ENCODE measurements at regions not wholly inside any gene's neighbourhood (a gene's known extent, or its start where the extent isn't known, plus 50 kb on each side); places are given as distances from the start of the nearest gene placed in this dataset.

DNA sequence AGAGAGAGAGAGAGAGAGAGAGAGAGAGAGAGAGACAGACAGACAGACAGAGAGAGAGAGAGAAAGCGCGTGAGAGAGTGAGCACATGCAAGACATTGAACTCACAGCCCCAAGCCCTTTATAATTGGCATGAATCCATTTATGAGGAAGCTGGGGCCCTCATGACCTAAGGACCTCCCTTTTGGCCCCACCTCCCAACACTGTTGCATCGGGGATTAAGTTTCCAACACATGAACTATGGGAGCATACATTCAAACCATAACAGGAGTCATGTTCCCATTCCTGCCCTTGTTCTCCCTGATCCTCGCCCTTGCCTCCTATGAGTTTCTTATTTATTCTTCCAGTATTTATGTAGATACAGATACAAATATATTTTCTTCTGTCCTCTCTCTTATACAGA lies 269.8 kb upstream of the ARX start:
- intact Hi-C loops (cut with DNase I), result no loop called here

DNA sequence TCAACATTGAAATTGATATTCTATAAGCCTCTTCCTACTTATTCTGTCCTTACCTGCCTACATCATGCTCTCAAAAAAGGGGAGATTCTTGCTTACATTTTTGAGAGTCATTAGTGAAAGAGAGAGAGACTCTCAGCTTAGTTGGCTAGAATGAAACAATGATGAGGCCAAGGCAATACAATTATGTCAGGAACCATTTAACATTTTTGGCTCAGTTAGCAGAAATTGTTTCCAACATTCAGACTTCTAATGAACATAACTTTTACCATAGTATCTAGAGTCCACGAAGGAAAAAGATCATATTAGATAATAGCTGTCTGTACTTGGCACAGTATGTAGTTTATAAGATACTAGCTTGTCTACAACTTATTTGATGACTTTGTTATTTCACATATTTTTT lies 263.7 kb upstream of the ARX start:
- Histone ChIP-seq H3K4me1 (replicated peaks in 1 of 2) (no peaks in the 10 kb centered on the region), H3K27me3 (peaks cover 4% of the 10 kb centered on the region), H3K4me3 (no peak overlapping the region), H3K27ac (no peak overlapping the region), H3K36me3 (replicated peaks in 1 of 2) (no peaks in the 10 kb centered on the region), H3K9me3 (replicated peaks in 1 of 3) (no peaks in the 10 kb centered on the region)
- WGBS, 4 donors, result 28 to 45% (median 41%) methylated on average over 1 of the region's 1 CpG
- intact Hi-C loops (cut with DNase I), result no loop called here
- TF ChIP-seq, protein P1, sequence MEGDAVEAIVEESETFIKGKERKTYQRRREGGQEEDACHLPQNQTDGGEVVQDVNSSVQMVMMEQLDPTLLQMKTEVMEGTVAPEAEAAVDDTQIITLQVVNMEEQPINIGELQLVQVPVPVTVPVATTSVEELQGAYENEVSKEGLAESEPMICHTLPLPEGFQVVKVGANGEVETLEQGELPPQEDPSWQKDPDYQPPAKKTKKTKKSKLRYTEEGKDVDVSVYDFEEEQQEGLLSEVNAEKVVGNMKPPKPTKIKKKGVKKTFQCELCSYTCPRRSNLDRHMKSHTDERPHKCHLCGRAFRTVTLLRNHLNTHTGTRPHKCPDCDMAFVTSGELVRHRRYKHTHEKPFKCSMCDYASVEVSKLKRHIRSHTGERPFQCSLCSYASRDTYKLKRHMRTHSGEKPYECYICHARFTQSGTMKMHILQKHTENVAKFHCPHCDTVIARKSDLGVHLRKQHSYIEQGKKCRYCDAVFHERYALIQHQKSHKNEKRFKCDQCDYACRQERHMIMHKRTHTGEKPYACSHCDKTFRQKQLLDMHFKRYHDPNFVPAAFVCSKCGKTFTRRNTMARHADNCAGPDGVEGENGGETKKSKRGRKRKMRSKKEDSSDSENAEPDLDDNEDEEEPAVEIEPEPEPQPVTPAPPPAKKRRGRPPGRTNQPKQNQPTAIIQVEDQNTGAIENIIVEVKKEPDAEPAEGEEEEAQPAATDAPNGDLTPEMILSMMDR (IDR thresholded peaks at IDR 0.05), result no peak
- no peak for TF ChIP-seq POLR2A (IDR thresholded peaks at IDR 0.05)
- no peak for DNase-seq

More for the DNA sequence above, 269.8 kb upstream of the ARX start:
- TF ChIP-seq POLR2A (IDR thresholded peaks at IDR 0.05), result no peak
- TF ChIP-seq, protein P1 (IDR thresholded peaks at IDR 0.05), result no peak
- 80 to 89% (median 87%) methylated on average over 4 of the region's 4 CpGs for WGBS, 4 donors
- H3K9me3 ChIP-seq (replicated peaks in 1 of 3), result no peaks in the 10 kb centered on the region
- no peak overlapping the region for H3K27ac ChIP-seq
- H3K27me3 ChIP-seq, result no peaks in the 10 kb centered on the region
- no peaks in the 10 kb centered on the region for H3K36me3 ChIP-seq (replicated peaks in 1 of 2)
- DNase-seq, result no peak
- H3K4me1 ChIP-seq (replicated peaks in 1 of 2), result no peaks in the 10 kb centered on the region
- no peak overlapping the region for H3K4me3 ChIP-seq

DNA sequence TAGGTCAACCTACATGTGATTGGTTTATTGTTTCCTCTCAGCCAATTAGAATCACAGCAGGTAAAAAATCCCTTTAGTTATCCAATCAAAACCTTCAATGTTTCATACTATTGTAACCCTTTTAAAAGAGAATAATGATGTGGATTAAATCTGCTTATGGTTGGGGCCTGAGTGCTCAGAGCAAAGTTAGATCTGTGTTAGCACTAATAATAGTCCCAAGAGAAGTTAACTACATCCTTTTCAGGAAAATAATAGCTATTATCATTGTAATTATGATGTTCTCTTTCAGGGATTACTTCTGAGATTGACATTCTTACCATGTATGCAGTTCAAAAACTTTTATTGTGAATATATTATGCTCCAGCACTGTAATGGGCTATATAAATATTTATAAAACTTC lies 262.6 kb upstream of the ARX start:
- Histone ChIP-seq H3K27ac (no peak overlapping the region), H3K9me3 (replicated peaks in 1 of 3) (no peaks in the 10 kb centered on the region), H3K4me3 (no peak overlapping the region), H3K27me3 (peaks cover 7% of the 10 kb centered on the region), H3K4me1 (replicated peaks in 1 of 2) (no peaks in the 10 kb centered on the region), H3K36me3 (replicated peaks in 1 of 2) (no peaks in the 10 kb centered on the region)
- DNase-seq, result no peak
- intact Hi-C loops (cut with DNase I), result no loop called here
- TF ChIP-seq POLR2A (IDR thresholded peaks at IDR 0.05), result no peak
- TF ChIP-seq, protein P1 (IDR thresholded peaks at IDR 0.05), result no peak

DNA sequence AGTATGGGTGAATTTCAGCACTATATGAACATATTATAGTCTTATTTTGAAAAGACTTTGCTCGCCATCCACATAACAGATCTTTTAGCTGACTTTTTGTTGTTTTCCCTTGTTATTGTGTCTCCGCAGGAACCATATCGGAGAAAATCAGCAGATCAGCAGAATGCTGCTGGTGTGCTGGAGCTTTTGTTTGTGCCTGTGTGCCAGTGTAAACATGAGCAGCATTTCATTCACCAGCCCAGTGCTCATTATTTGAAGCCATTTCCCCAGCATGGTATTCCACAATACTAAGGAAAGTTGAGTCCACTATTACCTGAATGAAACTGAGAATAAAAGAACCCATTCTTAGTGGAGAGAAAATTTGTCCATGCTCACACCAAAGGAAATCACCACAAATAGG lies 261.8 kb upstream of the ARX start:
- 75 to 89% (median 83%) methylated on average over 3 of the region's 3 CpGs for WGBS, 4 donors
- TF ChIP-seq, protein P1 (IDR thresholded peaks at IDR 0.05), result no peak
- TF ChIP-seq POLR2A (IDR thresholded peaks at IDR 0.05), result no peak

More for the DNA sequence above, 261.8 kb upstream of the ARX start:
- DNase-seq, result no peak
- Histone ChIP-seq H3K27me3 (peaks cover 7% of the 10 kb centered on the region), H3K4me3 (no peak overlapping the region), H3K27ac (no peak overlapping the region), H3K9me3 (replicated peaks in 1 of 3) (no peaks in the 10 kb centered on the region), H3K36me3 (replicated peaks in 1 of 2) (no peaks in the 10 kb centered on the region), H3K4me1 (replicated peaks in 1 of 2) (no peaks in the 10 kb centered on the region)
- intact Hi-C loops (cut with DNase I), result no loop called here
